Mesenchymal stem cell (in vitro differentiated cells and primary cell): ENCODE measurements at regions not wholly inside any gene's neighbourhood (a gene's known extent, or its start where the extent isn't known, plus 50 kb on each side); places are given as distances from the start of the nearest gene placed in this dataset.
"Not testable (repeated sequence)": the region's sequence is repeated elsewhere in the genome, so short reads cannot be mapped to it uniquely, and the experiment has no call there.

ENCODE experiments used
- DNase-seq: peaks from one replicate; pipeline ENCODE4 v3.0.0-alpha.2; 2013
- H2AFZ ChIP-seq: one replicate; pipeline ENCODE4 v1.6.1; 2013; ENCODE audit warnings: low read depth, mild to moderate bottlenecking, control low read depth, inconsistent platforms, low read length, moderate library complexity
- H2AK5ac ChIP-seq: 2 replicates; pipeline ENCODE4 v1.6.1; 2013; ENCODE audit warnings: low read length, moderate library complexity, mild to moderate bottlenecking, inconsistent platforms; ENCODE audit not compliant: severe bottlenecking
- H2BK120ac ChIP-seq: one replicate; pipeline ENCODE4 v1.6.1; 2013; ENCODE audit warnings: low read depth, mild to moderate bottlenecking, inconsistent platforms, low read length, moderate library complexity
- H2BK12ac ChIP-seq, 2 experiments: one replicate each; pipeline ENCODE4 v1.6.1; 2013; ENCODE audit warnings: inconsistent platforms in 2 of 2, low read length in 2 of 2, mild to moderate bottlenecking in 2 of 2, moderate library complexity in 2 of 2, control low read depth in 1 of 2
- H2BK15ac ChIP-seq: one replicate; pipeline ENCODE4 v1.6.1; 2013; ENCODE audit warnings: mild to moderate bottlenecking, low read depth, inconsistent platforms; ENCODE audit not compliant: poor library complexity, severe bottlenecking
- H2BK5ac ChIP-seq: 2 replicates; pipeline ENCODE4 v1.6.1; 2013; ENCODE audit warnings: low read depth, mild to moderate bottlenecking, low read length, control low read depth, inconsistent platforms; ENCODE audit not compliant: poor library complexity, severe bottlenecking
- H3K14ac ChIP-seq, 2 experiments: one replicate each; pipeline ENCODE4 v1.6.1; 2013; ENCODE audit warnings: inconsistent platforms in 2 of 2, low read length in 2 of 2, control low read depth in 1 of 2, mild to moderate bottlenecking in 1 of 2, moderate library complexity in 1 of 2
- H3K18ac ChIP-seq, 2 experiments: one replicate each; pipeline ENCODE4 v1.6.1; 2013; ENCODE audit warnings: inconsistent platforms in 2 of 2, low read length in 2 of 2, control low read depth in 1 of 2, low read depth in 1 of 2, mild to moderate bottlenecking in 1 of 2
- H3K23ac ChIP-seq, 2 experiments: one replicate each; pipeline ENCODE4 v1.6.1; 2013; ENCODE audit warnings: inconsistent platforms in 2 of 2, low read length in 2 of 2, mild to moderate bottlenecking in 2 of 2, moderate library complexity in 2 of 2, control low read depth in 1 of 2
- H3K27ac ChIP-seq: 2 replicates; pipeline ENCODE4 v1.5.1; 2013; ENCODE audit warnings: mild to moderate bottlenecking, moderate library complexity, low read length, control low read depth, inconsistent platforms; ENCODE audit not compliant: poor library complexity, severe bottlenecking
- H3K27me3 ChIP-seq, 2 experiments: 2 replicates each; pipeline versions ENCODE4 v1.6.1 to v1.7.0; 2013; ENCODE audit warnings: low read length in 2 of 2, mild to moderate bottlenecking in 2 of 2, moderate library complexity in 2 of 2, control low read depth in 1 of 2, inconsistent platforms in 1 of 2; ENCODE audit not compliant: control insufficient read depth in 1 of 2, insufficient read depth in 1 of 2
- H3K36me3 ChIP-seq, 2 experiments: 2 replicates each; pipeline versions ENCODE4 v1.6.1 to v1.7.0; 2013; ENCODE audit warnings: low read length in 2 of 2, control low read depth in 1 of 2, inconsistent platforms in 1 of 2, low read depth in 1 of 2, mild to moderate bottlenecking in 1 of 2; ENCODE audit not compliant: insufficient read depth in 2 of 2, control insufficient read depth in 1 of 2
- H3K4ac ChIP-seq, 2 experiments: one replicate each; pipeline ENCODE4 v1.6.1; 2013; ENCODE audit warnings: inconsistent platforms in 2 of 2, low read length in 2 of 2, mild to moderate bottlenecking in 2 of 2, moderate library complexity in 2 of 2, control low read depth in 1 of 2, low read depth in 1 of 2
- H3K4me1 ChIP-seq: 2 replicates; pipeline ENCODE4 v1.6.1; 2013; ENCODE audit warnings: low read depth, low read length, control low read depth; ENCODE audit not compliant: control insufficient read depth, insufficient read depth
- H3K4me2 ChIP-seq: 2 replicates; pipeline ENCODE4 v1.6.1; 2013; ENCODE audit warnings: low read length, mild to moderate bottlenecking, inconsistent platforms; ENCODE audit not compliant: poor library complexity, severe bottlenecking
- H3K4me3 ChIP-seq, 2 experiments: 2 replicates each; pipeline versions ENCODE4 v1.5.1 to v1.7.0; 2013; ENCODE audit warnings: low read length in 2 of 2, mild to moderate bottlenecking in 2 of 2, control low read depth in 1 of 2, low read depth in 1 of 2; ENCODE audit not compliant: insufficient read depth in 1 of 2
- H3K79me1 ChIP-seq: replicated peaks from 2 replicates; pipeline ENCODE4 v1.6.1; 2013; ENCODE audit warnings: mild to moderate bottlenecking, control low read depth, low read length, inconsistent platforms; ENCODE audit not compliant: poor library complexity, severe bottlenecking
- H3K9ac ChIP-seq: 2 replicates; pipeline ENCODE4 v1.7.0; 2013; ENCODE audit warnings: mild to moderate bottlenecking, low read length, moderate library complexity
- H3K9me3 ChIP-seq: 2 replicates; pipeline ENCODE4 v1.7.0; 2013; ENCODE audit warnings: mild to moderate bottlenecking, low read length; ENCODE audit not compliant: control insufficient read depth
- H4K8ac ChIP-seq: one replicate; pipeline ENCODE4 v1.6.1; 2013; ENCODE audit warnings: inconsistent platforms, mild to moderate bottlenecking, low read length, moderate library complexity
- H4K91ac ChIP-seq: one replicate; pipeline ENCODE4 v1.6.1; 2013; ENCODE audit warnings: mild to moderate bottlenecking, low read length, inconsistent platforms
- WGBS: methylation state at CpG from one replicate; pipeline ENCODE4 v1.1.7; 2013; ENCODE audit warnings: mixed read lengths; 5-methylcytosine and 5-hydroxymethylcytosine counted together

DNA sequence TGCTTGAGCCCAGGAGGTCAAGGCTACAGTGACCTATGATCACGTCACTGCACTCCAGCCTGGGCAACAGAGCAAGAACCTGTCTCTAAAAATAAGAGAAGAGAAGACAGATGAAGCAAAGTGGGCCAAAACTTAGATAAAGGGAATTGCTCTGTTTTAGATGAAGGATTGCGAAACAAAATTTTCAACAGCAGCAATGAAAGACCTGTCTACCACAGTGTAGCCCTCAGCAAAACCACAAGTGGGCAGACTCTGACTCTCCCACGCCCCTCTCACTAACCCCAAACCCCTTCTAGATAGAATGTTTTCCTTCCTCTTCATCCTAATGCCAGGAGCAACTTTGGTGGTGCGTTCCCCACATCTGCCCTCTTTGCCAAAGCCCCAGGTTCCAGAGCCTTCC is 105.6 kb upstream of the ALDH3B2 start:
- Histone ChIP-seq H3K79me1 (no peaks in the 10 kb centered on the region), H2AFZ (no peak overlapping the region), H3K9ac (no peak overlapping the region), H3K14ac (no peak overlapping the region), H2BK120ac (no peak overlapping the region), H3K4ac (no peak overlapping the region), H3K4me3 (no peak overlapping the region), H3K18ac (no peak overlapping the region), H3K36me3 (no peaks in the 10 kb centered on the region), H3K4me1 (no peaks in the 10 kb centered on the region), H3K4me2 (no peak overlapping the region), H4K8ac (no peak overlapping the region), H4K91ac (no peak overlapping the region), H3K27me3 (peaks cover 7 to 11% of the 10 kb centered on the region in 2 experiments), H2BK12ac (no peak overlapping the region), H3K23ac (no peak overlapping the region), H3K27ac (no peak overlapping the region), H2BK5ac (no peak overlapping the region), H3K9me3 (no peaks in the 10 kb centered on the region), H2AK5ac (no peak overlapping the region), H2BK15ac (no peak overlapping the region)
- DNase-seq = no peak
- 62% methylated on average over 4 of the region's 4 CpGs for WGBS

DNA sequence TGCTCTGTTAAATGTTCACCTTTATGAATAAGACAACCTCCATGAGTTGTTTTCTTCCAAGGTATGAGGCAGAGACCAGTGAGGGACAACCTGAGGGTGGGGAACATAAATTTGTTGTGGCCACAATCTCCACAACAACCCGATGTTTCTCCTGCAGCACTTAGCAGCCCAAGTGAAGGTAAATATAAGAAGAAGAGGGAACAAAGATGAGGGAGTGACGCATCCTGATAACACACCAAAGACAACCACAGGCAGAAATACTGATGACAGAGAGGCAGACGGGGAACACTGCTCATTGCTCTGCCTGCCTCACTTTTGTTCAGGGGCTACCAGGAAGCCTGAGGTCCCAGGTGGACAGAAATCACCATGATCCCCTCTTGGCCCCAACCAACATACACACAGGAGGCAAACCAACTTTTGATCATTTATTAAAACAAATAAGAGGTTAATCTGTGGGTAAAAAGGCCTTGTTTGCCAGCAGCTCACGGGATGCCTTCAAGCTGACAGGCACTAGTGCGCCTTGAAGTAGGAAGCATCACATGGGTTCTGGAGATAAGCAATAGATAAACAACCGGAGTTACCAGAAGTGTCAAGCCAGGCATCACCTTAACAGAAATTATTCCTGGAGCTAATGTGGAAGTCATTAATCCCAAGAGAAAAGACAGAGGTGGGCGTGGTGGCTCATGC is 104.9 kb upstream of the ALDH3B2 start:
- not testable (repeated sequence) for H3K18ac ChIP-seq, H3K4ac ChIP-seq, H3K9me3 ChIP-seq, H2BK120ac ChIP-seq, H4K8ac ChIP-seq, H3K14ac ChIP-seq, H3K4me2 ChIP-seq, H4K91ac ChIP-seq, H2BK15ac ChIP-seq, DNase-seq, H2BK12ac ChIP-seq, H3K36me3 ChIP-seq, H2AK5ac ChIP-seq, H3K4me3 ChIP-seq, H3K27ac ChIP-seq, H3K9ac ChIP-seq, H3K4me1 ChIP-seq, H3K79me1 ChIP-seq, H3K23ac ChIP-seq, H2AFZ ChIP-seq, H2BK5ac ChIP-seq
- 31% methylated on average over 7 of the region's 7 CpGs for WGBS
- H3K27me3 ChIP-seq = peaks cover 11 to 17% of the 10 kb centered on the region in 2 experiments

- H3K14ac ChIP-seq = peak overlapping the region in 1 of 2 experiments; percentile 48
- H3K4me2 ChIP-seq = no peak overlapping the region
- H3K9ac ChIP-seq = no peak overlapping the region
- no peak overlapping the region for H4K91ac ChIP-seq
- H3K36me3 ChIP-seq = no peaks in the 10 kb centered on the region
- no peaks in the 10 kb centered on the region for H3K4me1 ChIP-seq
- H2AFZ ChIP-seq = no peak overlapping the region
- no peak overlapping the region for H2AK5ac ChIP-seq
- H3K18ac ChIP-seq = no peak overlapping the region
- no peak overlapping the region for H4K8ac ChIP-seq
- no peaks in the 10 kb centered on the region for H3K9me3 ChIP-seq
- DNase-seq = no peak
- H2BK5ac ChIP-seq = no peak overlapping the region
- no peak overlapping the region for H3K4ac ChIP-seq
- no peak overlapping the region for H3K23ac ChIP-seq
- H2BK12ac ChIP-seq = no peak overlapping the region
- H3K79me1 ChIP-seq = no peaks in the 10 kb centered on the region
- H2BK15ac ChIP-seq = no peak overlapping the region
- no peak overlapping the region for H2BK120ac ChIP-seq
- no peak overlapping the region for H3K27ac ChIP-seq
- no peak overlapping the region for H3K4me3 ChIP-seq
- H3K27me3 ChIP-seq = peaks cover 11 to 19% of the 10 kb centered on the region in 2 experiments
- 53% methylated on average over 4 of the region's 4 CpGs for WGBS
These were observed 102.6 kb upstream of the ALDH3B2 start for GRCh38 chr11:67776852-67777520.

DNA sequence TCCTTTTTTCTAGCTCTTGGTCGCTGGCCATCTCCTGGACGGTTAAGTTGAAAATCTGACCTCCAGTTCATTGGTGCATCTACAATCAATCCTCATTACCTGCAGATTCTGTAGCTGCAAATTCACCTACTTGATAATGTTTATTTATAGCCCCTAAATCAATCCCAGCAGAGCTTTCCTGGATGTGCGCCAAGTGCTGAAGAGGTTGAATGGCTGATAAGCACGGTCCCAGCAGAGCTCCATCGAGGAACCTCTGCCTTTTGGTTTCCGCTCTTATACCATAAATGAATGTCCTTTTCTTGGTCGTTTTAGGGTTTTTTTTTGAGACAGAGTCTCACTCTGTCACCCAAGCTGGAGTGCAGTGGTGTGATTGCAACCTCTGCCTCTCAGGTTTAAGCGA is 99.8 kb upstream of the ALDH3B2 start:
- H3K4me2 ChIP-seq, H4K8ac ChIP-seq, H3K18ac ChIP-seq, H3K36me3 ChIP-seq, H3K4ac ChIP-seq, H2AK5ac ChIP-seq, H3K14ac ChIP-seq, H2BK12ac ChIP-seq, H3K9me3 ChIP-seq, H2BK15ac ChIP-seq, H3K27ac ChIP-seq, H3K4me1 ChIP-seq, DNase-seq, H3K4me3 ChIP-seq, H2AFZ ChIP-seq, H3K9ac ChIP-seq, H2BK5ac ChIP-seq, H4K91ac ChIP-seq, H2BK120ac ChIP-seq, H3K79me1 ChIP-seq, H3K23ac ChIP-seq: not testable (repeated sequence)
- H3K27me3 ChIP-seq = peaks cover 11 to 14% of the 10 kb centered on the region in 2 experiments
- 78% methylated on average over 8 of the region's 8 CpGs for WGBS
